ENCODE measurements at regions not wholly inside any gene's neighbourhood (a gene's known extent, or its start where the extent isn't known, plus 50 kb on each side); places are given as distances from the start of the nearest gene placed in this dataset.

DNA sequence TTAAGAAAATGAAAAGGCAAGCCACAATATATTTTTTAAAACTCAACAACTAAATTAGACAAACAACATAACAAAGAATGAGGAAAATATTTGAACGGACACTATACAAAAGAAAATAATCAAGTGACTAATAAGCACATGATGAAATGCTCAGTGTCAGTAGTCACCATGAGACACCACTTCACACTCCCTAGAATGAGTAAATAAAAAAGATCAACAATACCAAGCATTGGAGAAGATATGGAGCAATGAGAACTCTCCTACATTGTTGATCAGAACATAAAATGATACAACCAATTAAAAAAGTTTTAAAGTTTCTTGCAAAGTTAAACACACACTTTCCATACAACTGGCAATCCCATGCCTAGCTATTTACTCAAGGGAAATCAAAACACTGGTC, 222.2 kb downstream of the C7orf25 start:
- Histone ChIP-seq H3K27me3 (ENCODE audit: control insufficient read depth in 2 of 2, insufficient read depth in 2 of 2, low read length in 2 of 2) (no peaks in the 10 kb centered on the region), H3K9ac (replicated peaks; ENCODE audit: extremely low read depth, insufficient read depth, low read length) (no peak overlapping the region), H3K4me2 (ENCODE audit: insufficient read depth, low read length) (no peak overlapping the region), H3K27ac (ENCODE audit: insufficient read depth, low read depth, low read length) (no peak overlapping the region), H3K36me3 (ENCODE audit: control insufficient read depth in 2 of 2, extremely low read depth in 1 of 2, insufficient read depth in 2 of 2, low read length in 2 of 2) (no peaks in the 10 kb centered on the region), H3K9me3 (replicated peaks; ENCODE audit: control insufficient read depth, insufficient read depth, low read length) (no peaks in the 10 kb centered on the region), H3K9me1 (replicated peaks; ENCODE audit: control insufficient read depth, extremely low read depth, insufficient read depth, low read length) (no peaks in the 10 kb centered on the region), H3K4me1 (ENCODE audit: control insufficient read depth, extremely low read depth, insufficient read depth, low read length) (no peaks in the 10 kb centered on the region), H4K20me1 (replicated peaks; ENCODE audit: control insufficient read depth, extremely low read depth, insufficient read depth, low read length) (no peaks in the 10 kb centered on the region), H3K4me3 (replicated peaks in 1 of 3; ENCODE audit: insufficient read depth in 1 of 3, low read depth in 1 of 3, low read length in 3 of 3) (no peak overlapping the region), H3K79me2 (ENCODE audit: control insufficient read depth, insufficient read depth, low read length) (no peaks in the 10 kb centered on the region), H2AFZ (ENCODE audit: low read depth, low read length) (no peak overlapping the region)
- CTCF ChIA-PET: interaction anchor here (1.7 to 6.5 kb wide), 6 partner anchors 12 to 747 kb away, joined by 5 to 86 read pairs (median 10); no protein-coding TSS in a partner anchor
- POLR2A ChIA-PET: no interaction called here
- intact Hi-C loops (cut with micrococcal nuclease): loop anchor here (2.0 kb wide), 1 partner anchor 711 kb away; no protein-coding TSS in a partner anchor
- no peak for DNase-seq (ENCODE audit: low read depth, low spot score)
- FAIRE-seq: no peak
- no TSS peak for BruUV-seq (replicated peaks)
- dilution Hi-C loops (cut with MboI; ENCODE audit: extremely low pct_ligation_motif_present, low sequenced_read_pairs): no loop called here
- TF ChIP-seq POLR2A (IDR thresholded peaks at IDR 0.05; ENCODE audit: low read depth, low read length) (no peak), FOS (IDR thresholded peaks at IDR 0.05; ENCODE audit: borderline replicate concordance, insufficient read depth, low read length) (no peak), GATA2 (IDR thresholded peaks at IDR 0.05; ENCODE audit: insufficient read depth, insufficient read length, low read depth, low read length) (no peak), POLR2AphosphoS5 (IDR thresholded peaks at IDR 0.05; ENCODE audit: insufficient read depth, low read depth, low read length) (no peak), EZH2 (IDR thresholded peaks at IDR 0.05; ENCODE audit: borderline replicate concordance, low read depth, low read length, severe bottlenecking) (no peak), JUN (IDR thresholded peaks at IDR 0.05; ENCODE audit: borderline replicate concordance, insufficient read depth, insufficient read length, low read depth) (no peak), MYC (IDR thresholded peaks at IDR 0.05; ENCODE audit: low read depth, low read length) (no peak)
- TF ChIP-seq, protein P1, sequence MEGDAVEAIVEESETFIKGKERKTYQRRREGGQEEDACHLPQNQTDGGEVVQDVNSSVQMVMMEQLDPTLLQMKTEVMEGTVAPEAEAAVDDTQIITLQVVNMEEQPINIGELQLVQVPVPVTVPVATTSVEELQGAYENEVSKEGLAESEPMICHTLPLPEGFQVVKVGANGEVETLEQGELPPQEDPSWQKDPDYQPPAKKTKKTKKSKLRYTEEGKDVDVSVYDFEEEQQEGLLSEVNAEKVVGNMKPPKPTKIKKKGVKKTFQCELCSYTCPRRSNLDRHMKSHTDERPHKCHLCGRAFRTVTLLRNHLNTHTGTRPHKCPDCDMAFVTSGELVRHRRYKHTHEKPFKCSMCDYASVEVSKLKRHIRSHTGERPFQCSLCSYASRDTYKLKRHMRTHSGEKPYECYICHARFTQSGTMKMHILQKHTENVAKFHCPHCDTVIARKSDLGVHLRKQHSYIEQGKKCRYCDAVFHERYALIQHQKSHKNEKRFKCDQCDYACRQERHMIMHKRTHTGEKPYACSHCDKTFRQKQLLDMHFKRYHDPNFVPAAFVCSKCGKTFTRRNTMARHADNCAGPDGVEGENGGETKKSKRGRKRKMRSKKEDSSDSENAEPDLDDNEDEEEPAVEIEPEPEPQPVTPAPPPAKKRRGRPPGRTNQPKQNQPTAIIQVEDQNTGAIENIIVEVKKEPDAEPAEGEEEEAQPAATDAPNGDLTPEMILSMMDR (IDR thresholded peaks at IDR 0.05; ENCODE audit: extremely low read depth in 1 of 2, insufficient read depth in 1 of 2, low read depth in 1 of 2, low read length in 2 of 2): no peak
- TF ChIP-seq, protein P2, sequence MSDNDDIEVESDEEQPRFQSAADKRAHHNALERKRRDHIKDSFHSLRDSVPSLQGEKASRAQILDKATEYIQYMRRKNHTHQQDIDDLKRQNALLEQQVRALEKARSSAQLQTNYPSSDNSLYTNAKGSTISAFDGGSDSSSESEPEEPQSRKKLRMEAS (IDR thresholded peaks at IDR 0.05; ENCODE audit: insufficient read depth, insufficient read length): no peak
